CD4-positive, alpha-beta T cell treated with Interleukin-10 for 1 hour (primary cell): ENCODE measurements at regions not wholly inside any gene's neighbourhood (a gene's known extent, or its start where the extent isn't known, plus 50 kb on each side); places are given as distances from the start of the nearest gene placed in this dataset.

Experiments
- DNase-seq: peaks from one replicate; pipeline ENCODE4 v3.0.0-alpha.2; 2020

- no peak for DNase-seq
These were observed 280.8 kb downstream of the ATXN7L3B start for GRCh38 chr12:74818412-74818811.

GRCh38 chr12:74820324-74820723, 282.7 kb downstream of the ATXN7L3B start:
- no peak for DNase-seq

- DNase-seq, result no peak
These were observed 298.9 kb downstream of the ATXN7L3B start for GRCh38 chr12:74836567-74836966.

GRCh38 chr12:74846116-74846515, 308.5 kb downstream of the ATXN7L3B start:
- no peak for DNase-seq

GRCh38 chr12:74847169-74847568, 309.5 kb downstream of the ATXN7L3B start:
- no peak for DNase-seq

GRCh38 chr12:74848006-74848405, 310.4 kb downstream of the ATXN7L3B start:
- no peak for DNase-seq

- DNase-seq, result no peak
These were observed 312.2 kb downstream of the ATXN7L3B start for GRCh38 chr12:74849801-74850200.

GRCh38 chr12:74871817-74872216, 334.2 kb downstream of the ATXN7L3B start:
- DNase-seq, result no peak

GRCh38 chr12:74885775-74886174, 323.9 kb downstream of the KCNC2 start:
- DNase-seq, result no peak

- no peak for DNase-seq
These were observed 320.6 kb downstream of the KCNC2 start for GRCh38 chr12:74889073-74889472.

GRCh38 chr12:74889563-74890236, 319.9 kb downstream of the KCNC2 start:
- DNase-seq, result no peak

- peak; percentile 13 for DNase-seq
These were observed 319.4 kb downstream of the KCNC2 start for GRCh38 chr12:74890237-74890599.

- DNase-seq, result no peak
These were observed 318.5 kb downstream of the KCNC2 start for GRCh38 chr12:74891083-74891668.

GRCh38 chr12:74892057-74892633, 317.5 kb downstream of the KCNC2 start:
- no peak for DNase-seq

GRCh38 chr12:74896186-74896585, 313.5 kb downstream of the KCNC2 start:
- no peak for DNase-seq

GRCh38 chr12:74897425-74898211, 312.0 kb downstream of the KCNC2 start:
- DNase-seq, result peak; percentile 6

- no peak for DNase-seq
These were observed 310.4 kb downstream of the KCNC2 start for GRCh38 chr12:74899031-74899829.

- DNase-seq, result peak; percentile 47
These were observed 309.4 kb downstream of the KCNC2 start for GRCh38 chr12:74900232-74900631.

- no peak for DNase-seq
These were observed 306.1 kb downstream of the KCNC2 start for GRCh38 chr12:74903522-74903921.

- DNase-seq, result no peak
These were observed 303.4 kb downstream of the KCNC2 start for GRCh38 chr12:74906224-74906623.

- DNase-seq, result no peak
These were observed 298.8 kb downstream of the KCNC2 start for GRCh38 chr12:74910831-74911230.

GRCh38 chr12:74914378-74914777, 295.3 kb downstream of the KCNC2 start:
- no peak for DNase-seq

- DNase-seq, result no peak
These were observed 293.9 kb downstream of the KCNC2 start for GRCh38 chr12:74915718-74916117.
